ENCODE measurements at regions not wholly inside any gene's neighbourhood (a gene's known extent, or its start where the extent isn't known, plus 50 kb on each side); places are given as distances from the start of the nearest gene placed in this dataset.
"Not testable (repeated sequence)": the region's sequence is repeated elsewhere in the genome, so short reads cannot be mapped to it uniquely, and the experiment has no call there.

DNA sequence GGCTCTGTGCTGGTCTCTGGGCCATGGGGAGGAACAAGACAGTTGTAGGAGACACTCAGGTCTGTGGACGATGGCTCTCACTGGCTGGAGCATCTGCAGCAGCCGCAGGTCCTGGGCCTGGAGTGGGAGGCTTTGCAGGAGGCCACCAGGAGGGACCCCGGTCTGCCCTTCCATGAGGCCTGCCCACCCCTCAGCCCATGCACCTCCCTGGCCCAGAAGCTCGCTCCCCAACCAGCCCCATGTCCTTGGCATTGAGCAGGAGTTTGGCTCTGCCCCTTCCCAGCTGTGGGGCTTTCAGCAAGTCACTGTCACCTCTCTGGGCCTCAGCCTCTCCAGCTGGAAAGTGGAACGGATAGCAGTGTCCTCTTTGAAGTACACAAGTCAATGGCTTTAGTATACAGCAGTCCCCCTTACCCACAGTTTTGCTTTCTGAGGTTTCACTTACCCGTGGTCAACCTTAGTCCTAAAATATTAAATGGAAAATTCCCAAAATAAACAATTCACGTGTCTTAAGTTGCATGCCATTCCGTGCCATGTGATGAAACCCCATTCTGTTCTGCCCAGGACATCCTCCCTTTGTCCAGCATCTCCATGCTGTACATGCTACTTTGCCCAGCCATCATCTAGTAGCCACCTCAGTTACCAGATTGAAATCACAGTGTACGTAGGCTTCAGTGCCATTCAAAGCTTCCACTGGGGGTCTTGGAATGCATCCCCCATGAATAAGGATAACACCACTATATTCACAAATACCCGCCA lies 104.0 kb downstream of the CPZ start:
- DNase-seq = no peak

DNA sequence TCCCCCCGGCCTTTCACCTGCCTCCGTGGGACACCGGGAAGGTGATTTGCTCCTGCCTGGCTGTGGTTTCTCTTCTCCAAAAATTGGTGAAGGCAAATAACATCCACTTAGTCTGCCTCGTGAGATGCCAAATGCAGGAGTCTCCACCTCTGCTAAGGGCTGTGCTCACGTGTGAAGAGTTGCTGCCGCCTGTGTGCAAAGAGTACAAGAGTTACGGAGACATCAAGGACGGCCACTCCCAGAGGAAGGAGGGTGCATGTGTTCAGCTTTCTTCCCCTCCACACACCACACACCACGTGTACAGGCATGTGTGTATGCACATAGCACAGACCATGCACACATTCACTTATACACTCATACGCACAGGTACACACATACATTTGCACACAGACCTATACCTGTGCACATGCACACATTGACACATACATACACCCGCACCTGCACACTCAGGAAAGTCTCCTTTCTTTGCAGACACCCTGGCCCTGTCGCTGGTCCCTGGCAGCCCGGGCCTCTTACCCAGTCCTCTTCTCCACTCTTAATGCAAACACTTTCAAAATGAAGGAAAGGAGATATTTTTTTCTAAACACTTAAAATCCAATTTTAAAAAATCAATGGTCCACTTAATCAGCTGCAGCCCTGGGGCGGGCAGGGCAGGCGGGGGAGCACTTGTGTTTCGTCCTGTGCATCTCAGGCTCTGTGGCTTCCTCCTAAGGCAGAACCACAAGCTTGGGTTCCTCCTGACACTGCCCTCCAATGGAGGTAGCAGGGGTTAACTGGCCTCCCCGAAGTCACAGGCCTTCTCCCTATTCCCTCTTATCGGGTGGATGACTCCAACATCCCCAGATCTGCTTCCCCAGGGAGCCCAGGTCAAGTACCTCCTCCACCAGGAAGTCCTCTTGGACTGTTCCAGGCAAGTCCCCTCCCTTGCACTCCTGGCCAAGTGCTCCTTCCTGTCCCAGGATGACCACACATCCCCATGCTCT lies 103.0 kb downstream of the CPZ start:
- DNase-seq = no peak

DNA sequence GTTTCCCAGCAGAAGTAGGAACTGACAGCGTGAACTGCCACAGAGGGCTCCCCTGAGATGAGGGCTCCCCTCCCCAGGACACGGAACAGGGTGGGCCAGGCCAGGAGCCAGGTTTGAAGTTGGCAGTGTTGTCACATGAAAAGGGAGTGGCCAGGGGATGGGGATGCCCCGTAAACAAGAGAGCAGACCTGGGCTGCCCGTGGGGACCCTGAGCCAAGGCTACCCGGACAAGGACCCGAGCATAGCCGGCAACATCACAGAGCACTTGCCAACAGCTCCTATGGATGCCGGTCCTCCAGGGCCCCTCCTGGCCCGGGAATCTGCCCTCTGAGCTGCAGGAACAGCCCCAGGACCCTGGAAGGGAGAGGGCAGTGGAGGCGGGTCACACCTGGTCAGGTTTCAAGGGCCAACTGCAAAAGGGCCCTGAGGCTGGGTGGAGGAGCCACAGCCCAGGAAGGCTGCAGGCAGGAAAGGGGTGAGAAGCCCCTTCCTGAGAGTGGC lies 102.1 kb downstream of the CPZ start:
- DNase-seq = no peak

DNA sequence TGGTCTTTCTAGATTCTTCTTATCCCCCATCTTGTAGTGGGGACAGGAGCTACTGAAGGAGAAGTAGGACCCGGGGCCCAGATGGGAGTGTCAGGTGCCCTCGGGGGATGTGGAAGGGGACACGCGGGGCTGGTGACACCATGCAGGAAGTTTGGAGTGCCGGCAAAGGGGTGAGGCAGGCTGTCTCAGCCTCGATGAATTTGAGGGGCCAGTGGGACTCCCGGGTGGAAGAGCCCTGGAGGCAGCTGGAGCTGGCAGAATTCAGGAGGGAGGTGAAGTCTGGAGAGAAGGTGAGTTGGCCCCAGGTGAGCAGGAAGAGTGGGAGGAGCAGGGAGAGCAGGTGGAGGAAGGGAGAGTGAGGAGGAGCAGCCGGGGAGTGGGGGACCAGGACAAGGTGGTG lies 101.7 kb downstream of the CPZ start:
- no peak for DNase-seq

GRCh38 chr4:8691151-8691775 lies 98.7 kb downstream of the CPZ start:
- DNase-seq = no peak

GRCh38 chr4:8690216-8691150 lies 97.9 kb downstream of the CPZ start:
- DNase-seq = no peak

DNA sequence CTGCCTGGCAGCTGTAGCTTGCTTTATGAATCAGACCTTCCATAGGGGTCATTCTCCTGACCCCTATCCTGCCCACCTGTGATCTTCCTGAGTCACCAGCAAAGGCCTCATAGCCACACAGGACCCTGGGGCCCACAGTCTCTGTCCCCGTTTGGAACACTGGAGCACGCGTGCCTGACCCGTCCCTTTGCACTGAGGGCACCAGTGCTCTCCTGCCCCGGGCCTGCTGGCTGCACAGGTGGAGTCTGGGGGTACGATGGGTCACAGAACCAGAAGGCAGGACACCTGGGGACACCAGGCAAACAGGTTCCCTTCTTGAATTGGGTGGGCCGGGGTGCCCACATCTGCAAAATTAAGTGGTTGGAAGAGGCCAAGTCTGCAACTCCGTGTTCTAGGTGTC lies 97.2 kb downstream of the CPZ start:
- DNase-seq = no peak

GRCh38 chr4:8688908-8689445 lies 96.4 kb downstream of the CPZ start:
- DNase-seq = no peak

DNA sequence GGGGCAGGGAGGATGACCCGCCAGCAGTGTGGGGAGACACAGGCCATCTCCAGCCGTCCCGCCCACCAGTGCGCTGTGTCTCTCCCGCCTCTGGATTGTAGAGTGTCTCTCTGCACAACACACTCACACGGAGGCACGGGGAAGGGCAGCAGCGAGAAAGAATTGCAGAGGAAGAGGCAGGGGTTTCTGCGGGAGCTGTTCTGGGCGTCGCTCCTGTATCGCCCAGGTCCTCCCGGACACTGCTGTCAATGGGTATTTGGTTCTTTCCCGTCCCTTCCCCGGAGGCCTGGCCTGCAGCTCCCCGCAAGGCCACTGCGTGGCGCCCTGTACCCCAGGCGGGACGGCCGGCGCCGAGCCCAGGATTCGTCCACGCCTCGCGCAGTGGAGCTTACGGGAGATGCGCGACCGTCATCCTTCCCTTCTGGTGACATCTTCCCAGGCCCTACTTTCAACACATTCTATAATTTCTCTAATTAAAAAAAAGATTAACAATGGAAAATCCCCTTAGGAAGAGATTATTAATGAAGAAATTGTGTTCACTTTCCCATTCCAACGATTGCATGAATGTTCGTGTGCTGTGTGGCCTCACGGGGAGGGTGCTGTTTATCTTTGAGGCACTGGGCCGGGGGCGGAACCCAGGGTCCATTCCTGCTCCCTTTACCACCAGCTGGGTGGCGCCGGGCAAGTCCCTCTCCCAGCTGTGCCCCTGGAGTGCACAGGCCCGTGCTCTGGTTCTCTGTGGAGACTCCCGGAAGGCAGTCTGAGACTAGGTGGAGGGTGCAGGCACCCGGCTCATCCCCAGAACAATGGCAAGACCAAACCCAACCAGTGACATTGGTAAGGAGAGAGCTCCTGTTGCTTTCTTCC lies 95.7 kb downstream of the CPZ start:
- no peak for DNase-seq

DNA sequence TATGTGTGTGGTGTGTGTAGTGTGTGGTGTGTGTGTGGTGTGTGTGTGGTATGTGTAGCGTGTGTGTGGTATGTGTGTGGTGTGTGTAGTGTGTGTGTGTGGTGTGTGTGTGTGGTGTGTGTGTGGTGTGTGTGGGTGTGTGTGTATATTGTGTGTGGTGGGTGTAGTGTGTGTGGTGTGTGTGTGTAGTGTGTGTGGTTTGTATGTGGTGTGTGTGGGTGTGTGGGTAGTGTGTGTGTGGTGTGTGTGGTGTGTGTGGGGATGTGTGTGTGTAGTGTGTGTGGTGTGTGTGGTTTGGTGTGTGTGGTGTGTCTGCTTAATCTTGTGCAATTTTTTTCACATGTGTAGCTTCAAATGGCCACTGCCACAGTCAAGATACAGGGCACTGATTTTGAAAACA lies 94.5 kb downstream of the CPZ start:
- DNase-seq = no peak

- DNase-seq = no peak
Observed at GRCh38 chr4:8685831-8686230, 93.3 kb downstream of the CPZ start.

DNA sequence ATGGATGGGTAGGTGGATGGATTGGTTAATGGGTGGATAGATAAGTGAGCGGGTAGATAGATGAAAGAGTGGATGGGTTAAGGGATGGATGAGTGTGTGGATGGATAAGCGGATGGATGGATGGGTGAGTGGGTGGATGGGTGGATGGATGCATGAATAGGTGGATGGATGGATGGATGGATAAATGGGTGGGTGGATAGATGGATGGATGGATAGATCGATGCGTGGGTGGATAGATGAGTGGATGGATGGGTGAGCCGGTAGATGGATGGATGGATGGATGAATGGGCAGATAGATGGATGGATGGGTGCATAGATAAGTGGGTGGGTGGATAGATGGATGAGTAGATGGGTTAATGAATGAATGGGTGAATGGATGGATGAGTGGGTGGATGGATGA lies 90.9 kb downstream of the CPZ start:
- DNase-seq = no peak

- DNase-seq = no peak
Observed at GRCh38 chr4:8682725-8683124, 90.2 kb downstream of the CPZ start.

DNA sequence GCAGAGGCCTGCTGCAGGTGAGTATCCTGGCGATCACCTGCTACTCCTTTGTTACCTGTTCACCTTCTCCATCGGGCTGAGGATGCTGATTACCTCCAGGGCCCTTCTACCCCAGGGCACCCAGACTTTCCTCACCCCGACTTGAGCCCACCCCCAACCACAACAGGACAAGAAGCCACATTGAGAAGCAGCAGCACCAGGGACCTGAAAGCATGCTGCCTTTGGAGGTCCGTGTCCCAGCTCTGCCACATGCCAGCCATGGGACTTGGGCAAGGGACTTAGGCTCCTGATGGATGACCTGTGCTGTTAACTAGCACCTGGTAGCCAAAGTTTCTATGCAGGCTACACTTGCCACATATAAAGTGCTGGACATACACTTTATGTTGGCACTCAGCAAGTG lies 89.7 kb downstream of the CPZ start:
- DNase-seq = no peak

DNA sequence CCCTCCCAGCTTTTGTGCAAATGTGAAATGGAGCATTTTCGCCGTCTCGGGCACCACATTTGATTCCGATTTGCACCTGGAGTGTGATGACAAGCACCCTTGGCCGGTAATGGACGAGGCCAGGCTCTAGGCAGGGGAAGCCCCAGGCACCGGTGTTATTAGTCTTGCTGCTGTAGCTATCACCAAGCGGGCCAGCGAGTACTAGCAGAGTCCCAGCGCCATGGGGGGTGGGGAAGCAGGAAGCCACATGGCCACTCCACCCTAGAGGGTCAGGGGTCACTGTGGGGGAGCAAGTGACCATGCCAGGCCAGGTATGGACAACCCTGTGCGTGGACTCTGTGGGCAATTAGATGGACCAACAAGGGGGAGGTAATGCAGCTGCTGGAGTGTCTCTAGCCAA lies 88.8 kb downstream of the CPZ start:
- no peak for DNase-seq

DNA sequence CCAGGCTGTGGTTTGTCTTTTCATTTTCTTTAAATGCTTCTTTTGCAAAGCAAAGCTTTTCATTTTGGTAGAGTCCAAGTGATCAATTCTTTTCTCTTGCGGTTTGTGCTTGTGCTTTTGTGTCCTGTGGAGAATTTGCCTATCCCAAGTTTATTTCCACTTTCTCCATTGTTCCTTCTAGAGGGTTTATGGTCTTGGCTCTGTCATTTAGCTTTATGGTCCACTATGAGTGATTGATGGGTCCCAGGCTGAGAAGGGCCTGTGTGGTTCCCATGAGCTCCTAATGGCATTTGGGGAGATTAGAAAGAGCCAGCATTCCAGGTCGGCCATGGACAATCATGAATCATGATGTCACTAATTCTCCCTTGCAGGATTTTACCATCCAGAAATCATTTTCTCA lies 86.5 kb downstream of the CPZ start:
- no peak for DNase-seq

DNA sequence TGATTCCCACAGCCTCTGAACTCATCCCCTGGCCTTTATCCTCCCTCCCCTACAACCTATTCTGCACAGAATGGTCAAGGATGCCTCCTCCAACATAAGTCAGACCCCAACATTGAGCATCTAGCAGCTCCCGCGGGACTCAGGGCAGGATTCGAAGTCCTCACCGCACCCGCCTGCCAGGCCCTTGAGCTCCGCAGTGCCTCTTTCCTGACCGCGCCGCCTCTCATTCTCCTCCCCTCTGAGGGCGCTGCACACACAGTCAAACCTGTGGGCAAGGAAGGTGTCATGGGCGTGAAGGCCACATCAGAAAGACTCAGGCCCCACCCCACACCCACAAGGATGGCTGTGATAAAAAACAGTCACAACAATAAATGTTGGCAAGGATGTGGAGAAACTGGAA lies 84.1 kb downstream of the CPZ start:
- DNase-seq = no peak

- DNase-seq = no peak
Observed at GRCh38 chr4:8675906-8676305, 83.3 kb downstream of the CPZ start.

DNA sequence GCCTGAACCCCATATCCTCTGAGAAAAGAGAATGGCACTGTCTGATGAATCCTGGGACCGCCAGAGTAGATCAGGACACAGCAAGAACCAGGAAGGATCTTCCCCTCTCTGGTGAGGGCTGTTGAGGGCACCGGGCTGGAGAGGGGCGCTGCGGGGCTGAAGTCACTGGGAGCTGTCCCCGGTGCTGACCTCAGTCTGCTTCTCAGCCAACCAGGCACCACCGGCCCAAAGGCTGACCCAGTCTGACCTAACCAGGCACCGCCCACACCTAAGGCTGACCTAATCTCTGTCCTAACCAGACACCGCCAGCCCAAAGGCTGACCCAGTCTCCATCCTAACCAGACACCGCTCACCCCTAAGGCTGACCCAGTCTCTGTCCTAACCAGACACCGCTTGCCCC lies 82.8 kb downstream of the CPZ start:
- no peak for DNase-seq

- DNase-seq = no peak
Observed at GRCh38 chr4:8674311-8674885, 81.8 kb downstream of the CPZ start.

DNA sequence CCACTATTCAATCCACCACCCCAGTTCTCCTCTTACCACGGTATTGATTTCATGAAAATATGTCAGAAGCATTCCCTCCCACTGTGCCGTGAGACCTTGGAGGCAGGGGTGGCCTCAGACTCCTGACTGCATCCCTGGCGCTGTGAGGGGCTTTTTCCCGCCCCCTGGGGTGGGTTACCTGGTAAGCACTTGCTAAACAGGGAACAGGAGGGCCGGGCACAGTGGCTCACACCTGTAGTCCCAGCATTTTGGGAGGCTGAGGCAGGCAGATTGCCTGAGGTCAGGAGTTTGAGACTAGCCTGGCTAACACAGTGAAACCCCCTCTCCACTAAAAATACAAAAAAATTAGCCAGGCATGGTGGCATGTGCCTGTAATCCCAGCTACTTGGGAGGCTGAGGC lies 80.5 kb downstream of the CPZ start:
- DNase-seq = not testable (repeated sequence)

Data from NCI-H1417 (cell line).